ENCODE measurements at regions not wholly inside any gene's neighbourhood (a gene's known extent, or its start where the extent isn't known, plus 50 kb on each side); places are given as distances from the start of the nearest gene placed in this dataset.

DNA sequence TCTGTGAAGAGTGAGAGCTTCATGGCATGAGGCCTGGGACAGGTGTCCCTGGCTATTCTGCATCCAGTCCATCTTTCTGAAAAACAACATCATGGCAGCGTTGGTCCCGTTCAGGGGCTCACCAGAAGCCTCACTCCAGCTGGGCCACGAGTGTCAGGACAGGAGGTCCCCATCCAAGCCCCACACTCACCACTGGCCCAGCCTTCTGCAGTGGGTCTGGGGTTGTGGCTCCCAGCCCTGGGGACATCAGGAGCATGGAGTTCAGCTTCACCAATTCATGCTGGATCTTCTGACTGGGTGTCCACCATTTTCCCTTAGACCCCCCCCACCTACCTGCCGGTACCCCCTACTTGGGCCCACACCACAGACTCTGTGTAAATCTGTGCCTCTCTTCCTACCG lies 400.3 kb downstream of the BRD1 start:
- no peaks in the 10 kb centered on the region for H3K36me3 ChIP-seq (ENCODE audit: insufficient read depth, low read length)
- no peak overlapping the region for H3K27ac ChIP-seq
- TF ChIP-seq FOXP2 (optimal IDR thresholded peaks at IDR 0.05; ENCODE audit: control extremely low read depth, extremely low read length, insufficient read depth) = no peak
- no peak for TF ChIP-seq POLR2AphosphoS5 (IDR thresholded peaks at IDR 0.05; ENCODE audit: borderline replicate concordance, low read depth, low read length)
- TF ChIP-seq EZH2 (IDR thresholded peaks at IDR 0.05) = no peak
- H3K9ac ChIP-seq (ENCODE audit: insufficient read length) = no peak overlapping the region
- H3K4me3 ChIP-seq = no peak overlapping the region
- no peaks in the 10 kb centered on the region for H3K9me3 ChIP-seq (ENCODE audit: low read depth, low read length)
- no peak for DNase-seq (ENCODE audit: low read depth, low spot score)

DNA sequence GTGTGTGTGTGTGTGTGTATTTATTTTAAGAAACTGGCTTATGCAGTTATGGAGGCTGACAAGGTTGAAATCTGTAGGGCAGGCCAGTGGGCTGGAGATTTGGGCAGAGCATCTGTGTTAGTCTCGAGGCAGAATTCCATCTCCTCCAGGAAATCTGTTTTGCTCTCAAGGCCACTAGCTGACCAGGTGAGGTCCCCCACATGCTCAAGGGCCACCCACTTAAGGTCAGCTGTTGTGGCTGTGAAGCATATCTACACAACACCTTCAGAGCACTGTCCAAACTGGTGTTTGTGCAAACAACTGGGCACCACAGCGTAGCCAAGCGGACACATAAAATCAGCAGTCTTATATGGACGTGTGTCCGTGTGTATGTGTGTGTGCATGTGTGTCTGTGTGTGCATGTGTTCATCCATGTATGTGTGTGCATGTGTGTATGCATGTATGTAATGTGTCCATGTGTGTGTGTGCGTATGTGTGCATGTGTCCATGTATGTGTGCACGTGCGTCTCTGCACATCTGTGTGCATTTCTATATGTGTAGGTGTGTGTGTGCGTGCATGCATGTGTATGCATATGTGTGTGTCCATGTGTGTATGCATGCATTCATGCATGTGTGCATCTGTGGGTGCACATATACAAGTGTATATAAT lies 400.9 kb downstream of the BRD1 start:
- Histone ChIP-seq H3K9ac (ENCODE audit: insufficient read length) (no peak overlapping the region), H3K4me3 (no peak overlapping the region), H3K36me3 (ENCODE audit: insufficient read depth, low read length) (no peaks in the 10 kb centered on the region), H3K9me3 (ENCODE audit: low read depth, low read length) (no peaks in the 10 kb centered on the region), H3K27ac (no peak overlapping the region)
- DNase-seq (ENCODE audit: low read depth, low spot score) = no peak
- TF ChIP-seq POLR2AphosphoS5 (IDR thresholded peaks at IDR 0.05; ENCODE audit: borderline replicate concordance, low read depth, low read length) (no peak), EZH2 (IDR thresholded peaks at IDR 0.05) (no peak), FOXP2 (optimal IDR thresholded peaks at IDR 0.05; ENCODE audit: control extremely low read depth, extremely low read length, insufficient read depth) (no peak)

GRCh38 chr22:49426098-49426497 lies 401.6 kb downstream of the BRD1 start:
- no peak for DNase-seq (ENCODE audit: low read depth, low spot score)
- TF ChIP-seq POLR2AphosphoS5 (IDR thresholded peaks at IDR 0.05; ENCODE audit: borderline replicate concordance, low read depth, low read length) (no peak), FOXP2 (optimal IDR thresholded peaks at IDR 0.05; ENCODE audit: control extremely low read depth, extremely low read length, insufficient read depth) (no peak), EZH2 (IDR thresholded peaks at IDR 0.05) (no peak)
- Histone ChIP-seq H3K9me3 (ENCODE audit: low read depth, low read length) (no peaks in the 10 kb centered on the region), H3K9ac (ENCODE audit: insufficient read length) (no peak overlapping the region), H3K36me3 (ENCODE audit: insufficient read depth, low read length) (no peaks in the 10 kb centered on the region), H3K27ac (no peak overlapping the region), H3K4me3 (no peak overlapping the region)

GRCh38 chr22:49425356-49425755 lies 402.3 kb downstream of the BRD1 start:
- no peaks in the 10 kb centered on the region for H3K9me3 ChIP-seq (ENCODE audit: low read depth, low read length)
- DNase-seq (ENCODE audit: low read depth, low spot score) = no peak
- TF ChIP-seq EZH2 (IDR thresholded peaks at IDR 0.05) (no peak), POLR2AphosphoS5 (IDR thresholded peaks at IDR 0.05; ENCODE audit: borderline replicate concordance, low read depth, low read length) (no peak), FOXP2 (optimal IDR thresholded peaks at IDR 0.05; ENCODE audit: control extremely low read depth, extremely low read length, insufficient read depth) (no peak)
- no peak overlapping the region for H3K27ac ChIP-seq
- no peaks in the 10 kb centered on the region for H3K36me3 ChIP-seq (ENCODE audit: insufficient read depth, low read length)
- no peak overlapping the region for H3K9ac ChIP-seq (ENCODE audit: insufficient read length)
- no peak overlapping the region for H3K4me3 ChIP-seq

DNA sequence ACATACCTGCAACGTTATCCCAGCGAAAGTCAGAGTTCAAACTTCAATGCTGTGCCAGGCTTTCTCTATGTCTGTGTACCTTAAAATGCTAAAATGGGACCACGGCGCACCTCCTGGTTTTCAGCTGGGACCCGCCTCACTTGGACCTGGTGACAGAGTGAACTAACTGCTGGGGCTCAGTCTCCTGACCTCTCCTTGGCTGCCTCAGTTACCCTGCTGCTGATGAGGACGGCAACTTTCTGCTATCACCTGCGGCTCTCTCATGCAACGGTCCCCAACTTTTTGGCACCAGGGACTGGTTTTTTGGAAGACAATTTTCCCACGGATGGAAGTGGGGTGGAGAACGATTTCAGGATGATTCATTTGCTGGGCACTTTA lies 402.8 kb downstream of the BRD1 start:
- no peak overlapping the region for H3K9ac ChIP-seq (ENCODE audit: insufficient read length)
- no peaks in the 10 kb centered on the region for H3K9me3 ChIP-seq (ENCODE audit: low read depth, low read length)
- H3K4me3 ChIP-seq = no peak overlapping the region
- H3K27ac ChIP-seq = no peak overlapping the region
- H3K36me3 ChIP-seq (ENCODE audit: insufficient read depth, low read length) = no peaks in the 10 kb centered on the region
- no peak for DNase-seq (ENCODE audit: low read depth, low spot score)
- no peak for TF ChIP-seq POLR2AphosphoS5 (IDR thresholded peaks at IDR 0.05; ENCODE audit: borderline replicate concordance, low read depth, low read length)
- no peak for TF ChIP-seq EZH2 (IDR thresholded peaks at IDR 0.05)
- TF ChIP-seq FOXP2 (optimal IDR thresholded peaks at IDR 0.05; ENCODE audit: control extremely low read depth, extremely low read length, insufficient read depth) = no peak

DNA sequence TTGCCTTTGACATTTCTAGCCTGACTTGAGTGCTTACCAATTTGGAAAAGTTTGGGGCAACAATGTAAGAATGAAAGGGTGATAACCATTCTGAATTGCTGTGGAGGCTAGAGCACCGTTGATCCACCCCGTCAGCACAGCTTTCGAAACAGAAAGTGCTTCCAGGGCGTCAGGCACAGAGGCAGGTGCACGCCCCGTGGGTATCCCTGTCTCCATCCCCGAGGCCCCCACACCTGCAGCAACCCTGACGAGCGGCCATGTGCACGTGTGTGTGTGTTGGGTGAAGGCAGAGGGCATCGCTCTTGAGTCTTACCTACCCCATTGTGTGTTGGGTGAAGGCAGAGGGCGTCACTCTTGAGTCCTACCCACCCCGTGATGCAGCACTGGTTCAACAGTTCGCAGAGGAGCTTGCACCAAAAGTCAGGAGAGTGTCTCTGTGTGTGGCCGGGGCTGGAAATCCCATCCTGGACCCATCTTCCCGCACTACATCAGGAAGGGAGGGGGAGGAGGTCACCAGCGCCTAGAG lies 404.5 kb downstream of the BRD1 start:
- DNase-seq (ENCODE audit: low read depth, low spot score) = no peak
- Histone ChIP-seq H3K9ac (ENCODE audit: insufficient read length) (no peak overlapping the region), H3K27ac (no peak overlapping the region), H3K9me3 (ENCODE audit: low read depth, low read length) (no peaks in the 10 kb centered on the region), H3K4me3 (no peak overlapping the region), H3K36me3 (ENCODE audit: insufficient read depth, low read length) (no peaks in the 10 kb centered on the region)
- TF ChIP-seq POLR2AphosphoS5 (IDR thresholded peaks at IDR 0.05; ENCODE audit: borderline replicate concordance, low read depth, low read length) = no peak
- TF ChIP-seq FOXP2 (optimal IDR thresholded peaks at IDR 0.05; ENCODE audit: control extremely low read depth, extremely low read length, insufficient read depth) = no peak
- no peak for TF ChIP-seq EZH2 (IDR thresholded peaks at IDR 0.05)

DNA sequence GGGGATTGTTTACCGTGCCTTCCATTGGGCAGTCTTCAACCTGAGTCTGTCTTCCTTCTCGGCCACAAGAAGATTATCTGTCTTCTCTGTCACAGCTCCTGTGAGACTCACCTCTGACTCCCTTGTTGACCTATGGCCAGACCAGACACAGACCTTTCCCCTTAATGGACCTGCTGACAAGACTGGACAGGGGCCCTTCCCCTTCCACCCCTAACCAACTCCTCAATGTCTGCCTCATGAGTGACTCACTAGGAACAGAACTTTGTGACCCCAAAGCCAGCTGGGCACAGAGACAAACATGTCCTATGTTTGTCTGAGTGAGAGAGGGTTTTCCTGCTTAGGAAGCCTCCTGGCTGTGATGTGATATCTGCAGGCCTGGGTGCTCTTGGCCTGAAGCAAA lies 405.0 kb downstream of the BRD1 start:
- no peak overlapping the region for H3K4me3 ChIP-seq
- H3K9me3 ChIP-seq (ENCODE audit: low read depth, low read length) = no peaks in the 10 kb centered on the region
- H3K36me3 ChIP-seq (ENCODE audit: insufficient read depth, low read length) = no peaks in the 10 kb centered on the region
- H3K27ac ChIP-seq = no peak overlapping the region
- H3K9ac ChIP-seq (ENCODE audit: insufficient read length) = no peak overlapping the region
- DNase-seq (ENCODE audit: low read depth, low spot score) = no peak
- no peak for TF ChIP-seq EZH2 (IDR thresholded peaks at IDR 0.05)
- TF ChIP-seq FOXP2 (optimal IDR thresholded peaks at IDR 0.05; ENCODE audit: control extremely low read depth, extremely low read length, insufficient read depth) = no peak
- TF ChIP-seq POLR2AphosphoS5 (IDR thresholded peaks at IDR 0.05; ENCODE audit: borderline replicate concordance, low read depth, low read length) = no peak

GRCh38 chr22:49420651-49421050 lies 407.0 kb downstream of the BRD1 start:
- H3K36me3 ChIP-seq (ENCODE audit: insufficient read depth, low read length) = no peaks in the 10 kb centered on the region
- H3K4me3 ChIP-seq = no peak overlapping the region
- no peak for DNase-seq (ENCODE audit: low read depth, low spot score)
- no peak for TF ChIP-seq FOXP2 (optimal IDR thresholded peaks at IDR 0.05; ENCODE audit: control extremely low read depth, extremely low read length, insufficient read depth)
- no peak for TF ChIP-seq EZH2 (IDR thresholded peaks at IDR 0.05)
- no peak for TF ChIP-seq POLR2AphosphoS5 (IDR thresholded peaks at IDR 0.05; ENCODE audit: borderline replicate concordance, low read depth, low read length)
- H3K9ac ChIP-seq (ENCODE audit: insufficient read length) = no peak overlapping the region
- no peaks in the 10 kb centered on the region for H3K9me3 ChIP-seq (ENCODE audit: low read depth, low read length)
- H3K27ac ChIP-seq = no peak overlapping the region

- Histone ChIP-seq H3K4me3 (no peak overlapping the region), H3K9ac (ENCODE audit: insufficient read length) (no peak overlapping the region), H3K9me3 (ENCODE audit: low read depth, low read length) (no peaks in the 10 kb centered on the region), H3K27ac (no peak overlapping the region), H3K36me3 (ENCODE audit: insufficient read depth, low read length) (no peaks in the 10 kb centered on the region)
- no peak for DNase-seq (ENCODE audit: low read depth, low spot score)
- TF ChIP-seq FOXP2 (optimal IDR thresholded peaks at IDR 0.05; ENCODE audit: control extremely low read depth, extremely low read length, insufficient read depth) (no peak), EZH2 (IDR thresholded peaks at IDR 0.05) (no peak), POLR2AphosphoS5 (IDR thresholded peaks at IDR 0.05; ENCODE audit: borderline replicate concordance, low read depth, low read length) (no peak)
These were observed 408.0 kb downstream of the BRD1 start for GRCh38 chr22:49419661-49420060.
